Heart left ventricle (tissue), 16 donors: ENCODE measurements at regions not wholly inside any gene's neighbourhood (a gene's known extent, or its start where the extent isn't known, plus 50 kb on each side); places are given as distances from the start of the nearest gene placed in this dataset.
"Not testable (repeated sequence)": the region's sequence is repeated elsewhere in the genome, so short reads cannot be mapped to it uniquely, and the experiment has no call there.

Experiments
- ATAC-seq, 4 donors: fragments of 200-7000 bp; cut with Tn5 transposase; one replicate each; pipeline ENCODE4 v1.9.1; 2020 to 2022; ENCODE audit warnings: moderate library complexity in 4 of 4, mild to moderate bottlenecking in 3 of 4, moderate number of reproducible peaks in 1 of 4
- DNase-seq, 5 donors: peaks; one replicate each; pipeline ENCODE4 v3.0.0-alpha.2; 2020
- H3K27ac ChIP-seq, 12 donors: fragments of 200-600 bp; sonication (generic) in 4 of 12; one replicate each; pipeline versions ENCODE4 v1.5.0 to v1.8.0; 2016 to 2022; ENCODE audit warnings: mild to moderate bottlenecking in 2 of 12
- H3K27me3 ChIP-seq, 9 donors: fragments of 200-600 bp; sonication (generic) in 2 of 9; one replicate each; pipeline versions ENCODE4 v1.5.1 to v1.8.0; 2016 to 2022; ENCODE audit warnings: mild to moderate bottlenecking in 3 of 9
- H3K36me3 ChIP-seq, 9 donors: fragments of 200-600 bp; sonication (generic) in 2 of 9; one replicate each; pipeline versions ENCODE4 v1.5.0 to v1.8.0; 2018 to 2022; ENCODE audit warnings: mild to moderate bottlenecking in 2 of 9
- H3K4me1 ChIP-seq, 12 donors: fragments of 200-600 bp; sonication (generic) in 4 of 12; one replicate each; pipeline versions ENCODE4 v1.5.0 to v1.8.0; 2016 to 2022; ENCODE audit warnings: mild to moderate bottlenecking in 3 of 12
- H3K4me3 ChIP-seq, 12 donors: fragments of 200-600 bp; sonication (generic) in 4 of 12; one replicate each; pipeline versions ENCODE4 v1.5.0 to v1.8.0; 2017 to 2022; ENCODE audit warnings: mild to moderate bottlenecking in 9 of 12, moderate library complexity in 4 of 12
- H3K9me3 ChIP-seq, 12 donors: fragments of 200-600 bp; sonication (generic) in 4 of 12; one replicate each; pipeline versions ENCODE4 v1.5.0 to v1.8.0; 2016 to 2022; ENCODE audit warnings: mild to moderate bottlenecking in 1 of 12
- CTCF ChIP-seq, 12 donors: fragments of 200-600 bp; sonication (generic) in 4 of 12; IDR thresholded peaks; one replicate each; pipeline versions ENCODE4 v1.5.0 to v1.8.0; 2018 to 2022; ENCODE audit warnings: antibody characterized with exemption in 12 of 12, mild to moderate bottlenecking in 5 of 12
- POLR2A ChIP-seq, 2 donors: fragments of 450-650 bp; IDR thresholded peaks; one replicate each; pipeline ENCODE4 v1.6.1; 2017; ENCODE audit warnings: antibody characterized with exemption in 2 of 2, mild to moderate bottlenecking in 2 of 2, moderate library complexity in 2 of 2
- WGBS, 4 donors: extraction: QIAGEN DNeasy Blood & Tissue Kit in 2 of 4; methylation state at CpG; one replicate each; pipeline versions ENCODE4 v1.1.5 to v1.1.7; 2013 to 2018; 5-methylcytosine and 5-hydroxymethylcytosine counted together
- intact Hi-C, 10 donors: fragments of 100-400 bp; cut with DNase I; formaldehyde crosslinking; loops; one replicate each; pipeline versions ENCODE4 v1.11.1 to v1.14.2; 2022
- donor health status: ischemic (EF 13 %, LVEDD 7.1; RV severe dilation, severe dysfunction).
- donor health status: healthy with polysubstance abuse.
- donor health status: DM: no; HTN: yes; CAD: no.
- donor health status: DM: no; HTN: no; CAD: no.
- donor health status: ischemic (EF 25% LVEDD 6.9; RV normal size, moderate dysfunction).
- donor health status: ischemic (EF 25% LVEDD 5.7; RV mildly dilated, moderate dysfunction).
- donor health status: healthy.
- donor health status: DM: yes; HTN: yes; CAD: no.
- donor health status: ischemic (EF 35%, LVEDD 5.7; RV mildly dilated, moderate dysfunction).
- donor health status: nonischemic (EF 11% LVEDD 7.7; RV severe dilation, severe dysfunction).
- donor health status: DM: yes; HTN: yes; CAD: no.
- donor health status: PGD.
- donor health status: ischemic (EF 29% LVEDD 5.4; RV normal size, mild dysfunction).
- donor health status: nonischemic (EF 23%, LVEDD 6.1; RV moderate dilation, normal function).

DNA sequence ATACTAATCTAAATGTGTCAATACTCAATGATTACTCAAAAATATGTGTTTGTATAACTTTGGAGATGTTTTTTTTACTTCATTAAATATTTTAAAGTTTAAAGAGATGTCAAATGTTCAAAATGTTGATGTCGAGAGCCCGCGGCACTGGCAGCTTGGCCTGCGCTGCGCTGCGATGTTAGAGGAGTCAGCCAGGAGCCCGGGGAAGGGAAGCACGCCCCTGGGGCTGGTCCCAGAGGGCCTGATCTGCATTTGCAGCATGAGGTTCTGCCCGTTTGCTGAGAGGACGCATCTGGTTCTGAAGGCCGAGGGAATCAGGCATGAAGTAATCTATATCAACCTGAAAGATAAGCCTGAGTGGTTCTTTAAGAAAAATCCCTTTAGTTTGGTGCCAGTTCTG is 66.4 kb upstream of the ATP2C1 start:
- WGBS, 4 donors, result 79 to 85% (median 83%) methylated on average over 11 of the region's 11 CpGs
- intact Hi-C loops, result no loop called here
- no peaks in the 10 kb centered on the region for H3K27me3 ChIP-seq

DNA sequence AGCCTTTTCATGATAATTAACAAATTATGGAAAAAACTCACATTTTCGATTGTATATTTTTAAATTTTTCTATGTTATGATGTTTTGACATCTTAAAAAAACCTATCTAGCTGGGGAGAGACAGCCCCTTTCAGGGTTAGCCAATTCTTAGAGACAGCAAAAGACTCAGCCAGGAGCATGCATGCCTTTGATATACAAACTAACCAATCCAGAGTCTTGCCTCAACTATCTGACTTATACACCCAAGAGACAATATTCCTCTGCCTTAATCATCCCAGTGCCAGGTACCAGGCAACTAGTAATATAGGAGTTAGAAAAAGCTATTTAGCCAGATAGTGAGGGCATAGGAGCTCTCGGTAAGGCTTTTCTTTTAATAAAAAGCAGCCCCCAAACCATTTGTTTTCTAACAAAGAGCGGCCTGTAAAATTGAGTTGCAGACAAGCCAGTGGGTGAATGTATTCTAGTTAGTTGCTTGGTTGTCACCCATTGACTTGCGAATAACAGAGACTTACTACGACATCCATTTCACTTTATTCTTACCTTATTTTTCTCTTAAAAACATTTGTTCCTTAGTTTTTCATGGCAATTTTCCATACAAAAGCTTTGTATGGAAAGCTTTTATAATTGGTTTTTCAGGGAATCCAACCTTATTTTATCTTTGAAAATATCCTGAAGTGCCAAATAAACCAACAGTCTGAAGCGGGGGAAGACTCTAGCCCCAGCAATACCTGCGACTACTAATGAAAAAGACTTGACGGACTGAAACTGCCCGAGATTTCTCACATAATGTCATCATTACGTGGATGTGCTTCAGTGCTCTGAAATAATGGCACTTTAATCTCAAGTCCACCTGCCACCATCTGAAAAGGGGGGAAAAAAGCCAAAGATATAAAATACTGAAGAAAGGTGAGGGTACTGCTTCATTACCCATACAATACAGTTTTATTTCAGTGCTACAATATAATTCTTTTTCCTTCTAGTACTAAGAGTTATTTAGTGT is 64.6 kb upstream of the ATP2C1 start:
- no peaks in the 10 kb centered on the region for H3K27me3 ChIP-seq
- H3K4me3 ChIP-seq, result no peak overlapping the region
- DNase-seq (no peak), ATAC-seq (no peak)
- 82 to 84% (median 83%) methylated on average over 10 of the region's 10 CpGs for WGBS, 4 donors
- intact Hi-C loops, result no loop called here
- peaks cover 0 to 6% (median 0%) of the 10 kb centered on the region in 12 donors for H3K4me1 ChIP-seq
- TF ChIP-seq POLR2A (IDR thresholded peaks at IDR 0.05), result no peak
- no peak for TF ChIP-seq CTCF (IDR thresholded peaks at IDR 0.05)
- H3K36me3 ChIP-seq, result no peaks in the 10 kb centered on the region
- no peak overlapping the region for H3K27ac ChIP-seq
- no peaks in the 10 kb centered on the region for H3K9me3 ChIP-seq

More for the DNA sequence above, 66.4 kb upstream of the ATP2C1 start:
- Histone ChIP-seq H3K9me3 (no peaks in the 10 kb centered on the region), H3K4me1 (peaks cover 0 to 5% (median 0%) of the 10 kb centered on the region in 12 donors), H3K4me3 (no peak overlapping the region), H3K27ac (no peak overlapping the region), H3K36me3 (no peaks in the 10 kb centered on the region)
- ATAC-seq (no peak), DNase-seq (no peak)
- TF ChIP-seq CTCF (IDR thresholded peaks at IDR 0.05) (no peak), POLR2A (IDR thresholded peaks at IDR 0.05) (no peak)

GRCh38 chr3:130831719-130832400 is 62.0 kb upstream of the ATP2C1 start:
- Histone ChIP-seq H3K4me3 (no peak overlapping the region), H3K27ac (no peak overlapping the region), H3K9me3 (no peaks in the 10 kb centered on the region), H3K4me1 (peaks cover 0 to 16% (median 2%) of the 10 kb centered on the region in 12 donors), H3K36me3 (no peaks in the 10 kb centered on the region), H3K27me3 (no peaks in the 10 kb centered on the region)
- WGBS, 4 donors, result 50 to 61% (median 55%) methylated on average over 10 of the region's 10 CpGs
- no peak for DNase-seq
- no peak for ATAC-seq
- no peak for TF ChIP-seq CTCF (IDR thresholded peaks at IDR 0.05)
- no peak for TF ChIP-seq POLR2A (IDR thresholded peaks at IDR 0.05)
- intact Hi-C loops, result no loop called here

GRCh38 chr3:130832401-130832746 is 61.5 kb upstream of the ATP2C1 start:
- ATAC-seq, H3K27ac ChIP-seq, H3K9me3 ChIP-seq, H3K36me3 ChIP-seq, H3K27me3 ChIP-seq, H3K4me3 ChIP-seq, intact Hi-C loops, DNase-seq: not testable (repeated sequence)
- H3K4me1 ChIP-seq, result peaks cover 0 to 16% (median 2%) of the 10 kb centered on the region in 12 donors
- 33 to 56% (median 43%) methylated on average over 3 to 9 of the region's 9 CpGs for WGBS, 4 donors
